Tibial nerve (tissue), 4 donors: ENCODE measurements at regions not wholly inside any gene's neighbourhood (a gene's known extent, or its start where the extent isn't known, plus 50 kb on each side); places are given as distances from the start of the nearest gene placed in this dataset.

Experiments
- CTCF ChIP-seq, 5 experiments: fragments of 200-600 bp in 3 of 5; fragments of 450-650 bp in 2 of 5; sonication (generic) in 3 of 5; IDR thresholded peaks; one replicate each; pipeline ENCODE4 v1.5.1; 2016 to 2019; ENCODE audit warnings: antibody characterized with exemption in 5 of 5, mild to moderate bottlenecking in 3 of 5, moderate library complexity in 2 of 5
- EP300 ChIP-seq, 2 donors: sonication (generic); formaldehyde crosslinking; IDR thresholded peaks; one replicate each; pipeline ENCODE4 v1.6.1; 2017; ENCODE audit warnings: antibody characterized with exemption in 2 of 2, mild to moderate bottlenecking in 1 of 2
- POLR2A ChIP-seq, 2 donors: fragments of 450-650 bp; IDR thresholded peaks; one replicate each; pipeline ENCODE4 v1.6.1; 2017; ENCODE audit warnings: antibody characterized with exemption in 2 of 2, mild to moderate bottlenecking in 2 of 2, moderate library complexity in 2 of 2

- TF ChIP-seq POLR2A (IDR thresholded peaks at IDR 0.05) (no peak), CTCF (IDR thresholded peaks at IDR 0.05) (no peak), EP300 (IDR thresholded peaks at IDR 0.05) (no peak)
Measured at GRCh38 chr5:72588640-72589039, 81.4 kb upstream of the ZNF366 start.
